IMR-90 (cell line): ENCODE measurements at regions not wholly inside any gene's neighbourhood (a gene's known extent, or its start where the extent isn't known, plus 50 kb on each side); places are given as distances from the start of the nearest gene placed in this dataset.

ENCODE experiments used
- ATAC-seq: fragments of 200-7000 bp; cut with Tn5 transposase; 2 replicates; pipeline ENCODE4 v1.9.1; 2020; ENCODE audit warnings: low read depth, mild to moderate bottlenecking, moderate library complexity
- BruUV-seq: library from RNA; stranded (reverse); fragments of 400-500 nt; replicated peaks from 2 replicates; lab custom pipeline; 2021; lab: Mats Ljungman, UMichigan
- CTCF ChIA-PET: fragments of 300-600 bp; formaldehyde crosslinking; extraction: SDS; loops from one replicate; lab custom pipeline; 2021; ENCODE audit warnings: antibody characterized with exemption; lab: Yijun Ruan, JAX
- POLR2A ChIA-PET: fragments of 300-600 bp; sonication (Branson Sonifier 250); formaldehyde crosslinking; loops from one replicate; lab custom pipeline; 2022; ENCODE audit warnings: antibody characterized with exemption; ENCODE audit not compliant: unreplicated experiment; lab: Charles Lee
- DNase-seq: peaks from one replicate; pipeline ENCODE4 v3.0.0; 2013
- H2AFZ ChIP-seq: replicated peaks from 2 replicates; pipeline ENCODE3; 2013; ENCODE audit warnings: low read length, mild to moderate bottlenecking; ENCODE audit not compliant: poor library complexity
- H2AK5ac ChIP-seq: 2 replicates; pipeline ENCODE4 v1.6.1; 2013; ENCODE audit warnings: low read depth, low read length, inconsistent platforms
- H2AK9ac ChIP-seq: replicated peaks from 2 replicates; pipeline ENCODE3; 2013; ENCODE audit warnings: mild to moderate bottlenecking, low read depth, low read length, moderate library complexity; ENCODE audit not compliant: poor library complexity
- H2BK120ac ChIP-seq: 2 replicates; pipeline ENCODE4 v1.6.1; 2013; ENCODE audit warnings: low read depth, low read length, inconsistent platforms
- H2BK15ac ChIP-seq: 3 replicates; pipeline ENCODE4 v1.6.1; 2013; ENCODE audit warnings: low read depth, low read length, inconsistent platforms
- H2BK20ac ChIP-seq: 2 replicates; pipeline ENCODE4 v1.6.1; 2013; ENCODE audit warnings: low read depth, mild to moderate bottlenecking, inconsistent platforms, low read length, moderate library complexity
- H2BK5ac ChIP-seq: 2 replicates; pipeline ENCODE4 v1.6.1; 2013; ENCODE audit warnings: mild to moderate bottlenecking, low read depth, low read length, inconsistent platforms; ENCODE audit not compliant: poor library complexity, severe bottlenecking
- H3K14ac ChIP-seq: replicated peaks from 2 replicates; pipeline ENCODE4 v1.6.1; 2013; ENCODE audit warnings: low read depth, low read length, inconsistent platforms
- H3K18ac ChIP-seq: 2 replicates; pipeline ENCODE4 v1.6.1; 2013; ENCODE audit warnings: low read depth, low read length, control low read depth
- H3K23ac ChIP-seq: 2 replicates; pipeline ENCODE4 v1.6.1; 2013; ENCODE audit warnings: low read depth, low read length, inconsistent platforms
- H3K27ac ChIP-seq: 2 replicates; pipeline ENCODE4 v1.5.1; 2013; ENCODE audit warnings: mild to moderate bottlenecking, control low read depth, low read length; ENCODE audit not compliant: insufficient read depth
- H3K27me3 ChIP-seq: 2 replicates; pipeline ENCODE4 v1.6.1; 2013; ENCODE audit warnings: low read length; ENCODE audit not compliant: control insufficient read depth, insufficient read depth
- H3K36me3 ChIP-seq: 2 replicates; pipeline ENCODE4 v1.6.1; 2013; ENCODE audit warnings: low read length, mixed read lengths; ENCODE audit not compliant: control insufficient read depth, insufficient read depth
- H3K4ac ChIP-seq: 2 replicates; pipeline ENCODE4 v1.6.1; 2013; ENCODE audit warnings: low read depth, low read length, inconsistent platforms
- H3K4me1 ChIP-seq: 2 replicates; pipeline ENCODE4 v1.6.1; 2013; ENCODE audit warnings: low read length, mixed read lengths; ENCODE audit not compliant: control insufficient read depth, insufficient read depth
- H3K4me2 ChIP-seq: 2 replicates; pipeline ENCODE4 v1.6.1; 2013; ENCODE audit warnings: low read depth, mild to moderate bottlenecking, control low read depth, low read length, moderate library complexity
- H3K4me3 ChIP-seq: 2 replicates; pipeline ENCODE4 v1.5.1; 2013; ENCODE audit warnings: low read depth, mild to moderate bottlenecking, control low read depth, low read length, moderate library complexity; ENCODE audit not compliant: insufficient read depth
- H3K56ac ChIP-seq: 2 replicates; pipeline ENCODE4 v1.6.1; 2013; ENCODE audit warnings: low read length, inconsistent platforms; ENCODE audit not compliant: insufficient read depth; ENCODE audit errors: extremely low read depth
- H3K79me1 ChIP-seq, 2 experiments: 2 replicates each; pipeline ENCODE4 v1.6.1; 2013; ENCODE audit warnings: low read length in 2 of 2, inconsistent platforms in 1 of 2, low read depth in 1 of 2
- H3K9ac ChIP-seq: 2 replicates; pipeline ENCODE4 v1.6.1; 2013; ENCODE audit warnings: low read depth, low read length, control low read depth
- H3K9me1 ChIP-seq: 2 replicates; pipeline ENCODE4 v1.6.1; 2013; ENCODE audit warnings: low read length, inconsistent platforms; ENCODE audit not compliant: insufficient read depth
- H3K9me3 ChIP-seq: 2 replicates; pipeline ENCODE4 v1.6.1; 2013; ENCODE audit warnings: low read length; ENCODE audit not compliant: control insufficient read depth, insufficient read depth
- H4K20me1 ChIP-seq: 2 replicates; pipeline ENCODE4 v1.6.1; 2013; ENCODE audit warnings: low read length, inconsistent platforms; ENCODE audit not compliant: insufficient read depth
- H4K5ac ChIP-seq: 2 replicates; pipeline ENCODE4 v1.6.1; 2013; ENCODE audit warnings: mild to moderate bottlenecking, low read depth, low read length, control low read depth
- H4K8ac ChIP-seq, 2 experiments: 2 replicates each; pipeline ENCODE4 v1.6.1; 2013; ENCODE audit warnings: low read depth in 2 of 2, low read length in 2 of 2, control low read depth in 1 of 2, inconsistent platforms in 1 of 2
- H4K91ac ChIP-seq: 2 replicates; pipeline ENCODE4 v1.6.1; 2013; ENCODE audit warnings: low read depth, low read length, inconsistent platforms; ENCODE audit not compliant: insufficient read depth
- BHLHE40 ChIP-seq: fragments of 150-350 bp; IDR thresholded peaks from 2 replicates; pipeline ENCODE4 v1.6.1; 2016; ENCODE audit warnings: mild to moderate bottlenecking, low read depth, low read length
- CEBPB ChIP-seq: IDR thresholded peaks from 2 replicates; pipeline ENCODE4 v1.6.1; 2012; ENCODE audit warnings: low read depth, low read length, improper control_type of control experiment
- CHD1 ChIP-seq: IDR thresholded peaks from 2 replicates; pipeline ENCODE4 v1.6.1; 2012; ENCODE audit warnings: low read depth, low read length, improper control_type of control experiment
- FOS ChIP-seq: fragments of 150-350 bp; IDR thresholded peaks from 2 replicates; pipeline ENCODE4 v1.6.1; 2016; ENCODE audit warnings: low read depth, low read length
- MAFK ChIP-seq: IDR thresholded peaks from 2 replicates; pipeline ENCODE4 v1.6.1; 2012; ENCODE audit warnings: low read depth, low read length, improper control_type of control experiment
- MAZ ChIP-seq: IDR thresholded peaks from 2 replicates; pipeline ENCODE4 v1.6.1; 2012; ENCODE audit warnings: low read depth, mild to moderate bottlenecking, low read length, improper control_type of control experiment, moderate library complexity, borderline replicate concordance
- MXI1 ChIP-seq: IDR thresholded peaks from 2 replicates; pipeline ENCODE4 v1.6.1; 2012; ENCODE audit warnings: low read depth, mild to moderate bottlenecking, low read length, moderate library complexity, borderline replicate concordance
- NFE2L2 ChIP-seq: fragments of 150-350 bp; IDR thresholded peaks from 2 replicates; pipeline ENCODE4 v1.6.1; 2016; ENCODE audit warnings: low read depth, mild to moderate bottlenecking, low read length
- POLR2A ChIP-seq: IDR thresholded peaks from 2 replicates; pipeline ENCODE4 v1.6.1; 2012; ENCODE audit warnings: mild to moderate bottlenecking, low read depth, low read length
- RCOR1 ChIP-seq: IDR thresholded peaks from 2 replicates; pipeline ENCODE4 v1.6.1; 2012; ENCODE audit warnings: mild to moderate bottlenecking, low read length, improper control_type of control experiment; ENCODE audit not compliant: insufficient replicate concordance
- RFX5 ChIP-seq: IDR thresholded peaks from 2 replicates; pipeline ENCODE4 v1.8.0; 2012; ENCODE audit warnings: low read depth, mild to moderate bottlenecking, low read length, moderate library complexity
- SMC3 ChIP-seq: fragments of 150-350 bp; IDR thresholded peaks from 2 replicates; pipeline ENCODE4 v1.6.1; 2016; ENCODE audit warnings: low read depth, mild to moderate bottlenecking, antibody characterized with exemption, low read length, moderate library complexity
- WGBS, 2 experiments: methylation state at CpG; one replicate each; pipeline versions ENCODE4 v1.1.5 to v1.1.7; 2013; ENCODE audit warnings: missing lambda C conversion rate in 2 of 2; ENCODE audit not compliant: insufficient read length in 1 of 2; ENCODE audit errors: extremely low coverage in 2 of 2; 5-methylcytosine and 5-hydroxymethylcytosine counted together
- dilution Hi-C: fragments of 300-500 bp; cut with HindIII; formaldehyde crosslinking; loops from one replicate; pipeline ENCODE4 v1.14.3; 2018; ENCODE audit warnings: low sequenced_read_pairs; ENCODE audit not compliant: unreplicated experiment
- in situ Hi-C: fragments of 300-500 bp; cut with MboI; formaldehyde crosslinking; loops from 3 replicates; pipeline ENCODE4 v1.14.3; 2019; ENCODE audit warnings: low sequenced_read_pairs, inconsistent platforms, mixed read lengths
- intact Hi-C: fragments of 100-400 bp; cut with micrococcal nuclease; formaldehyde crosslinking; loops from 2 replicates; pipeline ENCODE4 v1.10.0; 2022
- TF ChIP-seq, protein P1 (sequence below): fragments of 150-350 bp; IDR thresholded peaks from 2 replicates; pipeline ENCODE4 v1.6.1; 2016; ENCODE audit warnings: low read depth, mild to moderate bottlenecking, low read length, moderate library complexity, borderline replicate concordance
- TF ChIP-seq, protein P2 (sequence below): fragments of 150-350 bp; IDR thresholded peaks from 2 replicates; pipeline ENCODE4 v1.6.1; 2017; ENCODE audit warnings: mild to moderate bottlenecking, antibody characterized with exemption, low read length, low read depth
- TF ChIP-seq, protein P3 (sequence below): conservative IDR thresholded peaks from 2 replicates; pipeline ENCODE4 v1.5.1; 2012; ENCODE audit warnings: mild to moderate bottlenecking, low read depth, low read length, improper control_type of control experiment

DNA sequence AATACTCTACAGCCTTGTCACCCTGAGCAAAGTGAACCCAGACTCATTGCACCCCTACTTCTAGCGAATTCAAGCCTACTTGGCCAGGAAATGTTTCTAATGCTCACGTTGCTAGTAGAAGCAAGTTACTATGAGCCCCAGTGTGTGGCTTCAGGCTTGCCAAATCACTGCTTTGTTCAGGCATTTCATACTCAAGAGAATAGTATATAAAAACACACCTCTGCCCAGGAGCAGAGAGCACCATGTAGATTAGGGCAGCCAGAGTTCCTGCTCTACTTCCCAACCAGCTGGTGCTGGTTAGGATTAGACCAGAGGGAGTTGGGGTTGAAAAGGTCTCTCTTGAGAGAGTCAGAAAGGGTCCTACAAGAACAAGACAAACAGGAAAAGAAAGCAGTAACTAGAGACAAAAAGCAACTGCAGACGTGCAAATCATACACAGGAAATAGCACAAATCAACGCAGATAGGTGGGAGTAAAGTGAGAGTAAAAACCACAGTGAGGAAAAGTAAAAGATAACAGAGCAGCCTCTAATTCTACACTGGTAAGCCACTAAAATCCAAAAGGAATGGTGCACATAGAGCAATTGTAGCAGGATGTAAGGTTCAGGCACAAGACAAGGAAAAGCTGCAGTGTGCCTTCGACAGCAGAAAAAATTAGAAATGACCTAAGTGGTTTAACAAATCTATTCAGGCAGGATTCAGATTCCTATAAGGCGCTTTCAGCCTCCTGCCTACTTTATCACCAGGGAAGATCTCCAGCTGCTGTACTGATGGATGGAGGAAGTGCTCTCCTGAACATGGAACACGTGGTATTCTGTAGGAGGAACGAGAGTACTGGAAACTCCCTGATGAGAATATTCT lies 49.6 kb upstream of the KIF2A start:
- no peak overlapping the region for H3K27ac ChIP-seq
- H2BK20ac ChIP-seq, result no peak overlapping the region
- H3K36me3 ChIP-seq, result no peaks in the 10 kb centered on the region
- H3K9me3 ChIP-seq, result no peaks in the 10 kb centered on the region
- no peak overlapping the region for H3K14ac ChIP-seq
- intact Hi-C loops (no loop called here), in situ Hi-C loops (no loop called here), dilution Hi-C loops (no loop called here)
- no peak overlapping the region for H3K56ac ChIP-seq
- H4K20me1 ChIP-seq, result no peaks in the 10 kb centered on the region
- no peaks in the 10 kb centered on the region for H3K4me1 ChIP-seq
- H2AK9ac ChIP-seq, result no peak overlapping the region
- ATAC-seq (no peak), DNase-seq (no peak)
- H3K4me2 ChIP-seq, result no peak overlapping the region
- no peak overlapping the region for H2AK5ac ChIP-seq
- no peaks in the 10 kb centered on the region for H3K9me1 ChIP-seq
- no peak overlapping the region for H3K4me3 ChIP-seq
- no peak overlapping the region for H3K18ac ChIP-seq
- CTCF ChIA-PET, result no interaction called here
- POLR2A ChIA-PET, result no interaction called here
- no peak overlapping the region for H2BK5ac ChIP-seq
- H2BK120ac ChIP-seq, result no peak overlapping the region
- no peak overlapping the region for H3K23ac ChIP-seq
- H3K9ac ChIP-seq, result no peak overlapping the region
- no peak overlapping the region for H2BK15ac ChIP-seq
- H2AFZ ChIP-seq, result no peak overlapping the region
- no TSS peak for BruUV-seq
- H3K4ac ChIP-seq, result no peak overlapping the region
- 43% methylated on average over 1 of the region's 8 CpGs; no CpG with 5 or more reads in 1 of the 2 experiments for WGBS, 2 experiments
- H3K79me1 ChIP-seq, result no peaks in the 10 kb centered on the region
- no peak overlapping the region for H4K5ac ChIP-seq
- H4K8ac ChIP-seq, result no peak overlapping the region
- 0 out of 2 replicates have a peak, but pooled peaks cover 1% of the 10 kb centered on the region for H3K27me3 ChIP-seq
- no peak overlapping the region for H4K91ac ChIP-seq
- TF ChIP-seq POLR2A (no peak), FOS (no peak), BHLHE40 (no peak), MXI1 (no peak), RFX5 (no peak), CEBPB (no peak), MAFK (no peak), MAZ (no peak), NFE2L2 (no peak), CHD1 (no peak), SMC3 (no peak), RCOR1 (no peak)
- TF ChIP-seq, protein P1, sequence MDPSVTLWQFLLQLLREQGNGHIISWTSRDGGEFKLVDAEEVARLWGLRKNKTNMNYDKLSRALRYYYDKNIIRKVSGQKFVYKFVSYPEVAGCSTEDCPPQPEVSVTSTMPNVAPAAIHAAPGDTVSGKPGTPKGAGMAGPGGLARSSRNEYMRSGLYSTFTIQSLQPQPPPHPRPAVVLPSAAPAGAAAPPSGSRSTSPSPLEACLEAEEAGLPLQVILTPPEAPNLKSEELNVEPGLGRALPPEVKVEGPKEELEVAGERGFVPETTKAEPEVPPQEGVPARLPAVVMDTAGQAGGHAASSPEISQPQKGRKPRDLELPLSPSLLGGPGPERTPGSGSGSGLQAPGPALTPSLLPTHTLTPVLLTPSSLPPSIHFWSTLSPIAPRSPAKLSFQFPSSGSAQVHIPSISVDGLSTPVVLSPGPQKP, result no peak
- TF ChIP-seq, protein P2, sequence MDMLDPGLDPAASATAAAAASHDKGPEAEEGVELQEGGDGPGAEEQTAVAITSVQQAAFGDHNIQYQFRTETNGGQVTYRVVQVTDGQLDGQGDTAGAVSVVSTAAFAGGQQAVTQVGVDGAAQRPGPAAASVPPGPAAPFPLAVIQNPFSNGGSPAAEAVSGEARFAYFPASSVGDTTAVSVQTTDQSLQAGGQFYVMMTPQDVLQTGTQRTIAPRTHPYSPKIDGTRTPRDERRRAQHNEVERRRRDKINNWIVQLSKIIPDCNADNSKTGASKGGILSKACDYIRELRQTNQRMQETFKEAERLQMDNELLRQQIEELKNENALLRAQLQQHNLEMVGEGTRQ, result no peak
- TF ChIP-seq, protein P3, sequence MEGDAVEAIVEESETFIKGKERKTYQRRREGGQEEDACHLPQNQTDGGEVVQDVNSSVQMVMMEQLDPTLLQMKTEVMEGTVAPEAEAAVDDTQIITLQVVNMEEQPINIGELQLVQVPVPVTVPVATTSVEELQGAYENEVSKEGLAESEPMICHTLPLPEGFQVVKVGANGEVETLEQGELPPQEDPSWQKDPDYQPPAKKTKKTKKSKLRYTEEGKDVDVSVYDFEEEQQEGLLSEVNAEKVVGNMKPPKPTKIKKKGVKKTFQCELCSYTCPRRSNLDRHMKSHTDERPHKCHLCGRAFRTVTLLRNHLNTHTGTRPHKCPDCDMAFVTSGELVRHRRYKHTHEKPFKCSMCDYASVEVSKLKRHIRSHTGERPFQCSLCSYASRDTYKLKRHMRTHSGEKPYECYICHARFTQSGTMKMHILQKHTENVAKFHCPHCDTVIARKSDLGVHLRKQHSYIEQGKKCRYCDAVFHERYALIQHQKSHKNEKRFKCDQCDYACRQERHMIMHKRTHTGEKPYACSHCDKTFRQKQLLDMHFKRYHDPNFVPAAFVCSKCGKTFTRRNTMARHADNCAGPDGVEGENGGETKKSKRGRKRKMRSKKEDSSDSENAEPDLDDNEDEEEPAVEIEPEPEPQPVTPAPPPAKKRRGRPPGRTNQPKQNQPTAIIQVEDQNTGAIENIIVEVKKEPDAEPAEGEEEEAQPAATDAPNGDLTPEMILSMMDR, result no peak
